Renal cortex interstitium (tissue), 11 donors: ENCODE measurements at regions not wholly inside any gene's neighbourhood (a gene's known extent, or its start where the extent isn't known, plus 50 kb on each side); places are given as distances from the start of the nearest gene placed in this dataset.
"Not testable (repeated sequence)": the region's sequence is repeated elsewhere in the genome, so short reads cannot be mapped to it uniquely, and the experiment has no call there.

Source experiments
- DNase-seq, 11 donors: peaks; one replicate each; pipeline ENCODE4 v3.0.0-alpha.2; 2013; ENCODE audit warnings: low read depth in 9 of 11, low spot score in 4 of 11; ENCODE audit errors: extremely low read depth in 1 of 11

DNA sequence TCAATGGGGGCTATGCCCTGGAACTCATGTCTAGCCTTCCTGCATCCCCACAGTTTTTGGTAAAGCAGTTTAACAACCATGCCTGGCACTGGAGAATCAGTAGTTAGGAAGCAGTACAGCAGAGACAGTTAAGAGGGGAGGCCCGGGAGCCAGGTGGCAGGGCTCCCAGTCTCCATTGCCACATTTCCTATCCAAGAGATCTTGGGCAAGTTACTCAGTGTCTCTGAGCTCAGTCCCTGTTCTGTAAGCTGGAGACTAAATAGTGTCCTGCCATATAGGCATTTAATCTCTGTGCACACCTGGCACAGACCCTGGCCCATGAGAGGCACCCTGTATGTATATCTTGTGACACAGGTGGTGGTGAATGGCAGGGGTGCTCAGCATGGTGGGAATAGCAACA, 156.1 kb upstream of the EOLA2 start:
- DNase-seq, result no peak

DNA sequence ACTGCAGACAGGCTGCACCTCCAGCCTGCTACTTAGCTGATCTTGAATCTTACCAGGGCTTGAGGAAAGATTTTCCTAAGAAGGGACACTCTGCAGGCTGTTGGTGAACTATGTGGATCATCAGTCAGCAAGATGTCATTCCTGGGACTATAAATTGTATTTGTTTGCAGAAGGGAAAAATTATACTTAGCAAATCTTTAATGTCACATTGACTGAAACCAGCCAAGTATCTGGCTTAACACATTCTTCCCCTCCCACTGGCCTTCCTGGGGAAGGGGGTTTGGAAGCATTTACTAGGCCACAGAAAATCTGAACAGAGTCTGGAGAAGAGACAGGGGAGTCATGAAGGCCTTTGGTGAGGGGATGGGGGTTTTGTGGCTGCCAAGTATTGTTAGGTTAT, 156.7 kb upstream of the EOLA2 start:
- DNase-seq, result no peak

DNA sequence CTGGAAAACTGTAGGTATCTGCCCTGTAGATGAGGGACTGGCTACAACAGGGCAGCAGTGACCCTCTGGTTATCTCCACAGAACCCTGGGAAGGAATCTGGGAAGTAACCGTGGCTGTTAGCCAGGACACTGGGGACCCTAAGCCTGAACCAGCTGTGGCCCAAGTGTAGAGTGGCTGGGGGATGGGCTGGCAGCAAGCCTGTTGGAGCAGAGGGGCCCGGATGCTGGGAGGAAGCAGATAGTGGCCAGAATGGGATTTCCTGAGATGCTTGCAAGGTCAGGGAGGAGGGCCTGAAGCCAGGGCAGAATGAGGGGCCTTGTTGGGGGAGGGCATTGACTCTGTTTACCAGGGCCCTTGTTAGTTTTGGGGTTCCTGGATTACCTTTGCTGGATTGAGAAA, 161.0 kb upstream of the EOLA2 start:
- DNase-seq, result no peak

DNA sequence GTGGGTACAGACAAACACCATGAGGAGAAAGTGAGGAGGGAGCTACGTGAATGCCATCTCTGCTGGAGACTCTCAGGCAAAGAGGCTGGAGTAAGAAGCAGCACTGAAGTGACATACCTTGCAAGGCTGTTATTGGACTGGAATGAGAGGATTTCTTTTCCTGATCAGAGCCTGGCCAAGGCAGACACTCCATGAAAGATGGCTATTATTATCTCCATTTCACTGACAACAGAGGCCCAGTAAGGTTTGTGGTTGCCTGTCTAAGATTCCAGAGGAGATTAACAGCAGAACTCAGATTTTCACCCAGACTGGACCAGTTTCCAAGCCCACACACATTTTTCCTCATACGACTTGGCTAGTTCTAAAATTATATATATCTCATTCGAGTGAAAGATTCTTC, 162.0 kb upstream of the EOLA2 start:
- no peak for DNase-seq

DNA sequence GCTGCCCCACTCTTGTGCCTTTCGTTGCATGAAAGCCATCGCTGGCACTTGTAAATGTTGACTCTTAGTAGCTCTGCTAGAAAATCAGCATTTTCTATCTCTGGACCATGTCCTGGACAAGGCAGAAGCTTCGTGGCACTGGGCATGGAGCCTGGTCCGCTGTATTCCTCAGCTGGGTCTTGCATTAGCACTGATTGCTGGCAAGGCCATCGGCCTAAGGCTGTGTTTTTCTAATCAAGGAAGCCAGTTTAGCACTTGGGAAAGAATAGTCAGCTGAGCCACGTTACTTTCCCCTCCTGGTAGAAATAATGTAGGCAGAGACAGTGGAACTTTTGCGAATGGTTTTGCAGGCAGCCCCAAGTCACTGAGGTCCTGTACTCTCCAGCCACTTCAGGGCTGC, 180.2 kb upstream of the EOLA2 start:
- no peak for DNase-seq

DNA sequence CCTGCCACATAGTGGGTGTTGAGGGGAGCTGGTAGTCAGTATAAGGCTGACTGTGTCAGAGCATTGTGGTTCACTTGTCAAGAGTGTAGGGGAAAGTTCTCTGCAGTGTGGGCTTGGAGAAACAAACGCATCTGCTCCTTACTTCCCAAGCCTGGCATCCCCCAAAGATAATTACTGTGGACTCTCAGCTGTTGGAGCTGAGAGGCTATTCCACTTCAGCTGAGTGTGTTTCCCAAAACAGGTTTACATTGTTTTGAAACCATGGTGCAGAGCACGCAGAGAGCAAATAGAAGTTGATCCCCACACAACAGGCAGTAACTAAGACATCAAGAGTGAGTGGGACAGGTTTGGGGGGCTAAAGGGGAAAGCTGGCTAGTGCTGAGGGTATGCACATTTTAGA, 181.0 kb upstream of the EOLA2 start:
- no peak for DNase-seq

DNA sequence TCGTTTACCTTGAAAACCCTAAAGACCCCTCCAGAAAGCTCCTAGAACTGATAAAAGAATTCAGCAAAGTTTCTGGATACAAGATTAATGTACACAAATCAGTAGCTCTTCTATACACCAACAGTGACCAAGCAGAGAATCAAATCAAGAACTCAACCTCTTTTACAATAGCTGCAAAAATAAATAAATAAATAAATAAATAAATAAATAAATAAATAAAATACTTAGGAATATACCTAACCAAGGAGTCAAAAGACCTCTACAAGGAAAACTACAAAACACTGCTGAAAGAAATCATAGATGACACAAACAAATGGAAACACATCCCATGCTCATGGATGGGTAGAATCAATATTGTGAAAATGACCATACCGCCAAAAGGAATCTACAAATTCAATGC, 186.8 kb upstream of the EOLA2 start:
- DNase-seq, result not testable (repeated sequence)

DNA sequence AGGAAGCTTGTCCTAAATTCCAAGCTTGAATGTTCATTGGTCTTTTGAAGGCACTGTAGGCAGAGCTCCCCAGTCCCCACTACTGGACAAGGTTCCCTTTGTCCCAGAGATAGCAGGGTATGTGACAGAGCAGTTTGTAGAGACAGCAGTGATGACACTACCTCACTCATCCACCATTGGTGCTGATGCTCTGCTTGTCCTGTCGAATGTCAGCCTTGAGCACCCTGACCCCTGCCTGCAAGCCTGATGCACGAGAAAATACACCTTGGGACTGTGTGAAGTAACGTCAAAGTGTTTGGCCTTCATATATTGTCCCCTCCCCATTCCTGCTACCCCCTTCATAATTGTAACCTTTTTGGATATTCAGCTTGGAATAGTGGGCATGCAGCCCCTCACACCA, 188.9 kb upstream of the EOLA2 start:
- no peak for DNase-seq

DNA sequence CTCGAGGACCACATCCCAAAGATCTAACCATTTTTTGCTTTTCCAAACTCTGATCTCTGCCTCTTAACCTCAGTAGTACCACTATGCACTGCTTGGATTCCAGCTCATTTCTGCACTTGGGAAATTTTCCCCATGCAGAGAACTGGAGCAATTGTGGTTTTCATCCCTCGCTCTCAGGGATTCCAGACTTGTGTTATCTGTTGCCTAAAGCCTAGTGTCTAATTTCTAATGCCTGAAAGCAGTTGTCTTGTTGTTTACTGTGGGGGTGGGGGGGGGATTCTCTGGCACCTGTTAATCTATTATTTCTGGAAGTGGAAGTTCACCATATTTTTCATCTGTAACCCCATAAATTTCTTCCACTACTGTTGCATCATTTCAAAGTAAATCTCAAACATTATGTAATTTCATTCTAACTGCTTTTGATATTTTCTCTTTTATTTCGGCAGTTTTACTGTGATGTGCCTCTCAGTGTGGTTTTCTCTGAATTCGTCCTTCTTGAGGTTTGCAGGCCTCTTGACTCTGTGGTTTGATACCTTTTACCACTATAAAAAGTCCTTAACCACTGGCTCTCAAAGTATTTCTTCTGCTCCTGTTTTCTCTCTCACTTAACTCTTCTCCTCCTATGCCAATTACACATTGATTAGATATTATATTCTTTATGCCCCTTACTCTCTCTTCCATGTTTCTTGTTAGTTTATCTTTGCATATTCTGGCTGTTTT, 205.6 kb upstream of the EOLA2 start:
- no peak for DNase-seq

DNA sequence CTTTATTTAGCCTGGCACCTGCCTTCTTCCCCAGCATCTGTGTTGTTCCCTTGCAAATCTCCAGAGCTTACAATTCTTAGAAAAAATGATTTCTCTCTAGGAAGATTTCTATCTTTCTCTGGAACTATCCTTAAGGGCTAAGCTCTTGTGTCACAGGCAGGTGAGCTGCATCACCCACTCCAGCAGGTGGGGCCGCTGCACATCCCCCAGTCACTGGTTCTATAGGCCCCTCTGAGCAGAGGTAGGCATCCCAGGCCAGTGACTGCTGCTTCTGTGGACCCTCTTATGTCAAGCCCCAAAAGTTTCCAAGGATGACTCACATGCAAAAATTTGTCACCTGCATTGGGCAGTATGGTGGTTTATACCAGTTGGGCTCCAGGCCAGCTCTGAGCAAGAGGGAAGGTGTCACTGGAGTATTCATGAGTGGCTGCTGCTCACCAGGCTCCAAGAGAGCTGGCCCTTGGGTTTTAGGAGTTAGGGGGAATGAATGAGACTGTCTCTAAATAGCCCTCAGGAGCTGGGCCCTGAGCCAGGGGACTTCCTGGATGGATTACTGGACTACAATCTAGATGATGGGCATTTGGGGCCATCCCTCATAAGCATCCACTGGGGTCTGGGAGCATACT, 208.1 kb upstream of the EOLA2 start:
- no peak for DNase-seq

DNA sequence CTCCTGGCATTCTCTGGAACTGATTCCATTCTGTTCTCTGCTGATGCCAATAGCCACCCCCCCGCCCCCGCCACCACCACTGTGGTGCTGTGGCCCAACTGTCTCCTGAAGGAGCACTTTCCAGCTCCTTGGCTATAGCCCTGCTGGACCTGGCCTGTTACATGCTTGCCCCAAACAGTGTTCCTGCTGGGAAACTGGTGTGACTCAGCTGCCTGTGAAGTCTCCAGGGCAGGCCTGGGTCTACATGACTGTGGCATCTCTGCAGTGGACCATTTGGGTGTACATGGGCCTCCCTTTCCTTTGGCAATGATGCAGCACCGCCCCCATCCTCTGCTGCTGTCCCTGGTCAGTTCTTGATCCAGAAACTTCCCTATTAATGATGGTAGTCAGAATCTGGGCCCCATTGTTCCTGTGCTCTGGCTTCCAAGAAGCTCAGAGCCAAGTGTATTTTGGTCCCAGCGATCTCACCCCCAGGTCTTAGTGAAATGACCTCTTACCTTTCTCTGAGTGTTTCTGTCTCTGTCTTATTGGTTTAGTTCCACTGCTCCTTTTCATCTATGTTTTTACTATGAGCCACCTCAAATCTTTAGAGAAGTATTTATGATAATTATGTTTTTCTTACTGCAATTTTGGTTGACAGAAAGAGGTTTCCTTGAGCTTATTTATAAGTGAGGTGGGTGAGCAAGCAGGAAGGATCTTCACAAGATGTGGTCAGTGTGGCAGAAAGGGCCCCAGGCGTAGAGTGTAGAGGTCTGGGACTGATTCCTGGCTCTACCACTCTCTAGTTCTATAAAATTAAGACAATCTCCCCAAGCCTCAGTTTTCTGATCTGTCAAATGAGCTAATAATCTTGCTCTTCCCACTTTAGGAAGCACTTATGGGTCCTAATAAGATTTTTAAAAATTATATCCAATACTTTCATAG, 210.7 kb upstream of the EOLA2 start:
- DNase-seq, result no peak

DNA sequence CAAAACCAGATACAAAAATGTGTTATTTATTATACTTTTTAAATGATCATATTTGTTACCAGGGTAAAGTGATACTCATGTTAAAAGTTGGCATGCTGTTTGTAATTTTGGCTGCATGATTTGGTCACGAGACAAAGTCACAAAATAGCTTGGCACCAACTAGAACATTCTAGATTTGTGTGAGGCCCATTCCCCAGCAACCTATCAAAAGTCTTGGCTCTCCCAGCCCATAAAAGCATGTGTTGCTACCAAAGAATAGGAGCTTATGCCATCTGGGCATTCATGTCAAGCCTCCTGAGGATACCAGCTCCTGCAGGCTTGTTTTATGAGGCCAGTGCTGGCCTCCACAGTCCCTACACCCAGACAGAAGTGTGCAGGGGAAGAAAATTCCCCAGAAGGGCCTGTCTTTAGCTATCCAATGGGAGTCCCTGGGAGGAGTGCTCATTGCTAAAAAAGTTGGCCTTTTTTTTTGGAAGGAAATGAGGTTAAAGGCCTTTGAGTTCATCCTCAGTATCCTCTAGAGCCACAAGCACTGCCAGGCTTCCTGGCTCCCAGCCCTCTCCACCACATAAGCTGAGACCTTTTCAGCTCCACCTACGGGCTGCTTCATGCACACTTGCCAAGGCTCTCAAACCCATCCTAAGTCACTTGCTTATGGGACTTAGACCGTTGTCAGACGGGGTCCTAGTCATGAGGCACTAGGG, 211.9 kb upstream of the EOLA2 start:
- no peak for DNase-seq

DNA sequence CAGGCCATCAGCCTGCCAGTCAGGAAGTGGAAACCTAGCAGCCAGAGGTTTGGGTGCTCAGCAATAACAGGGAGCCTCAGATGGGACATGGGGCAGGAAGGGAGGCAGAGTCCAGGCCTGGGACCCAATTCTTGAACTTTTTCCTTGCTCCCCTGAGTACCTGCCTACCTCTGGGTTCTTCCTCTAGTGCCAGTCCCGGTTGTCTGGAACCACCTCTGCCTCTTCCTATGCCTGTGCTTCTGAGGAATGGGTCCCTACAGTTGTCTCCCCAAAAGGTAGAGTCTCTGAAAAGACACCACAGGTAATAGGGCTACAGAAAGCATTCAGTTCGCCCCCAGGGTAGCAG, 212.4 kb upstream of the MAMLD1 start:
- no peak for DNase-seq

DNA sequence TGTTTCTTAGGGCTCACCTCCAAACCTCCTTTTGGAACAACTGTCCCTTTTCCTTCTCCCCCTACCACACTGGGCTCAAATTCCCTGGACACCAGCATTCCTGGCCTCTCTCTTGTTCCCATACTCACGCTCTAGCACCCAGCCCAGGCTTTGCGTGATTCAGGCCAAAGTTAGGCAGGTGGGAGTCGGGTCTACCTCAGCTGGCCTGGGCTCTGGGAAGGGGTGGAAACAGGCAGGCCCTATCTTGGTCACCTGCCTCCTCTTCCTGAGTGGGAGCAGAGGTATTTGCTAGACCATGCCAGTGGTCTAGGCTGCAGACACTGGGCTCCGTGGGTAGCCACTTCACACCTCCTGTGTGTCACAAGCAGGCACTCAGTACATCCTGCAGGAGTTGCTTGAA, 211.1 kb upstream of the MAMLD1 start:
- no peak for DNase-seq

DNA sequence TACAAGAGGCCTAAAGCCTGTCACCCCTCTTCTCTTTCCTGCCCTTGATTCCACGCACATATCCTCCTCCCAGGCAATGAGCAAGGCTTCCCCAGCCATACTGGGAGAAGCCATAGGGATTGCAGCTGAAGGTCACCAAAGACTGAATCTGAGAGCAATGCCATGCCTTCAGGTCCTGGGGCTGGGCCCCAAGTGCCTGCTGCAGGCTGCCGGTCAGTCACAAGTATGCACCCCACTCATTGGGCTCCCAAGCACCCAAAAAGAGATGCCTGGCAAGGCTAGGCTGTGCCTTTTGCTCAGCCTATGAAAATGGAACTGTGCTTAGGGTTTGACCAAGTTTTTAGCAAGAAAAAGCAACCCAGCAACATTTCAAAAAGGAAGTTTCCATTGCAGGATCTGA, 210.6 kb upstream of the MAMLD1 start:
- no peak for DNase-seq

DNA sequence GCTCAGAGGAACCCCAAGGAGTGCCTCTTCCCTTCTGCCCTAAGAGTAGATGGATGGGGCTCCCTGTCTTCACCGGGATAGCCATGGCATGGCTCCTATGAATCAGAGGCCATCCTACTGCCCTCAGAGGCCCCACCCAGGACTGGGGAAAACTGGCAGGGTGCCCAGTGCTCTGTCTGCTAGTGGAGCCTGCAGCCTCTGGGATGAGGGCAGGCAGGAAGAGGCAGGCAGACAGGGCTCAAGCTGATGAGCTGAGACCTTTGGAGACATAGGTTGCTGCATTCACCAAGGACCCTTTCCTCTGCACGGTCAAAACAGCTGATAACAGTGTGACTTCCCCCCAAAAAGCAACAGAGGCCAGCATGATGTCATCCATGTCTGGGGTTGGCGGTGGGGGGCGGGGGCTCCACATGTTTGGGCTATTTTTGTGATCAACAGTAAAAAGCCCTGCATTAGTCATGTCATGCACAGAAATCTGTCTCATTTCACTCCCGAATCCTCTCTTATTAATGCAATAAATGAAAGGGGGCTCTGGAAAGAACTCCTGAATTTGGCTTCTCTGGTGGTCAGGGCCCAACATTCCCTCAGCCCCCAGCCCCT, 207.6 kb upstream of the MAMLD1 start:
- DNase-seq, result no peak

DNA sequence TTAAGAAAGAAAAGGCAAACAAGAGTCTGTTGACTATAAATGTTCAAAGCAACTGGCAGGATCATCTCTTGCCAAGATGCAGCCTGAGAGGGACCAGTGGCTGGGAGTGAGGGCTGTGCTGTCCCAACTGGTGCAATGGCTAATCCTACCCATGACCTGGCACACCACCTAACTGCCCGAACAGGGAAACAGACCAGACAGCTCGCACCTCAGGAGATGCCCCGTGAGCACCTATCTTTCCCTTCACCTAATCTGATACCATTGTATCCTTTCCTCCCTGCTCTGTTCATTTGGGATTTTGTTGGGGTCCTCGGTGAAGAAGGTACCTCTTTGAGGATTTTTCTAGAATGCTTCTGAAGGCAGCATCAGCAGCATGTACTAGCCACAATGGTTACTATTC, 206.5 kb upstream of the MAMLD1 start:
- no peak for DNase-seq

DNA sequence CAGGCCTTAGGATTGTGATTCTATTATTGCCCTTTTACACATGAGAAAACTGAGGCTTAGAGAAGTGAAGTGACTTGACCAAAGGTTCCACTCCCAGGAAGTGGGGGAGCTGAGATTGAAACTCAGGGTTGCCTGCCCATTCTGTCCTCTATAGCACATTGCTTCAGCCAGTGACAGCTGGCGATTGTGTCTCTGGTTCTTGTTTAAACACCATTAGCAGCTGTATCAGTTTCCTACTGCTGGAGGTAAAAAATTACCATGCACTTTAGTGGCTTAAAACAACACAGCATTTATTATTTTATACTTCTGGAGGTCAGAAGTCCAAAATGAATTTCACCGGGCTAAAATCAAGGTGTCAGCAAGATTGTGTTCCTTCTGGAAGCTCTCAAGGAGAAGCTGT, 205.8 kb upstream of the MAMLD1 start:
- no peak for DNase-seq

DNA sequence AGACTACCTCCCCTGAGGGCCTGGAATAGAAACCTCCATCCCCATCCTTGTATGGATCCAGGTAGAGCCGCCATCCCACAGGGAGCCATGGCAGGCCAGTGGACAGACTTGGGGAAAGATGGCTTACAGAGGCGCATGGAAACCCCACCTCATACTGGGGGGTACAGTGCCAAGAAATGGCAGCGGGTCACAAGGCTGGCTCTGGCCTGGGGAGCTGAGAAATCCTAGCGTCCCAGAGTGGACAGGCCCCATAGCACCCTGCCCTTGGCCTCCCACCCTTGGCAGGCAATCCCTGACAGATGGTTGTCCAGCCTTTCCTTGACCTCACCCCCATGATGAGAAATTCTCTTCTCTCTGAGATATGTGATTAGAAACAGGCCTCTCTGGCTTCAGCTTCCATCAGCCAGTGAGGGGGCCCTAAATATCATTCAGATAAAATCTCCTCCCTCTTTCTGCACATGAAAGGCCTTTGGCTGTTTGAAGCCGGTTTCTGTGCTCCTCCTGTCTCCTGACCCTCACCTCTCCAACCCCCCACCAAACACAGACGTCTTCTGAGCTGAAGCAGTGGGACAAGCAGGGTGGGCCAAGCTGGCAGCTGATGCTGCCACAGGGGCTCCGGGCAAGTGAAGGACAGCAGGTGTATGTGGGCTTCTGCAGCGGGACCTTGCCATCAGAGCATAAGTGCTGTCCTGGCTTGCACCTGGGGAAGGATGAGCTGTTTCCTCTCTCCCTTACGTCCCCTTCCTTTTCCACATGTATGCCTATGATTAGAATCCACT, 204.4 kb upstream of the MAMLD1 start:
- DNase-seq, result no peak
